ENCODE measurements at regions not wholly inside any gene's neighbourhood (a gene's known extent, or its start where the extent isn't known, plus 50 kb on each side); places are given as distances from the start of the nearest gene placed in this dataset.
A peak's percentile ranks its signal among the peaks of the same experiment; 100 is the strongest.
"Not testable (repeated sequence)": the region's sequence is repeated elsewhere in the genome, so short reads cannot be mapped to it uniquely, and the experiment has no call there.

DNA sequence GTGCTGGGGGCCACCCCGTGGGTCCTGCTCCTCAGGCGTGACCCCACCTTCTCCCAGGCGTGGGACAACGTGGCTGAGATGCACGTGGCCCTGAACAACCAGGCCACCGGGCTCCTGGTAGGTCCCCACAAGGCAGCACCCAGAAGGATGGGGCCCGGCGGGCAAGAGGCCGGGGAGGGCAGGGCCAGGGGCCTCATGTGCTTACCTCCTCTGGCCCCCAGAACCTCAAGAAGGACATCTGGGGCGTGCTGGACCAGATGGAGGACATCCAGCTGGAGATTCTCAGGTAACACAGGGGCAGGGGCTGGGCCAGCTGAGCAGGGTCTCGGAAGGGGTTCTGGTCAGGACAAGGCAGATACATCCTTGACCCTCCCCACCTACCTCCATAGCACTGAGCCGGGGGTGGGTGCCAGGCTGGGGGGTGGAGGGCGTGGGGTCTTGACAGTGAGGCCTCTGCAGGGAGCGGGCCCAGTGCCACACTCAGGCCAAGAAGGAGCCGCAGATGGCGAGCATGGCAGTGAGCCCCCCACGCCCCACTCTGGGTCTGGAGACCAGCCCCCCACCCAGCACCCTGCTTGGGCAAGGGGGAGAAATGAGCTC lies 186.3 kb downstream of the IGLL1 start:
- DNase-seq = no peak

DNA sequence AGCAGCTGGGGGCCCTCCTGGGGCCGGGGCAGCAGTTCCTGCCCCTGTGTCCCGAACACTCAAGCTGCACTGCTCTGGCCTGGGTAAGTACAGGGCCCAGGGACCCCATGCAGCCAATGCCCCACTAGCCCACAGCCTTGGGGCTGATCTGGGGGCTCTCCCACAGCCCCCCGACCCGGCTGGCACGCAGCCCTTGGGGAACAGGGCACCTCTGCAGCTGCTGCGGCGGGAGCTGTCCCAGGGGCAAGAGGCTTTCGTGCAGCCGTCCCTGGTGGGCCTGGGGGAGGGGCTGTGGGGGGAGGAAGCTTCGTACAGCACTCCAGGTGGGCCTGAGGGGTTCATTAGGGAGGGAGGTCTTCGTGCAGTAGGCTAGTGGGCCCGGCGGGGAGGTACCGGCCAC lies 186.9 kb downstream of the IGLL1 start:
- not testable (repeated sequence) for DNase-seq

DNA sequence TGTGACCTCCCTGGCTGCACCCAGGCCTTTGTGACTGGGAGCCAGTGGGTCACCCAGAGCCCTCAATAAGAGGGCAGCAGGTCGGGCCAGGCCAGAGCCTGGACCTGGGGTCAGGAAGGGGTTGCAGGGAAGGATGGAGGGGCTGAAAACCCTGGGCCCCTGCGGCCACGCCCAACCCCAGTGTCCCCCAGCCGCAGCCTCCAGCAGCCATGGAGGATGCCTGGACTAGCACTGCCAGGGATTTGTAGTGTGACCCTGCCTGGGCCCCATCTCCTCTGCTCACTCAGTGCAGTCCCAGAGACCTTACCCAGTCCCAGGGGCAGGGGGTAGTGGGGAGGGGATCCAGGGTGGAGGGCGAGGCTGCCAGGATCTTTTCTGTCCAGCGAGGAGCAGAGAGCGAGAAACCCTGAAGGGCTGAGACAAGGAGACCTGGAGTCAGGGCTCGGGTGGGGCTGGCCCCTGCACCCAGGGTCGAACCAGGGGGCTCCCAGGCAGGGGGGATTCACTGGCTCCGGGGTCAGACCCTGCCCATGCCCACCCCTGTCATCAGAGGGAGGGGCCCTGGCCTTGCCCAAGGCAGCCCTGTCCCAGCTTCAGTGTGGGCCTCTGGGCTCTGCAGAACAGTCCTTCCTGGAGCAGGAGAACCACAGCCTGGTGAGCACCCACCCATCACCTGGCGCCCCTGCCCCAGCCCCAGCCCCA lies 187.5 kb downstream of the IGLL1 start:
- DNase-seq = no peak

DNA sequence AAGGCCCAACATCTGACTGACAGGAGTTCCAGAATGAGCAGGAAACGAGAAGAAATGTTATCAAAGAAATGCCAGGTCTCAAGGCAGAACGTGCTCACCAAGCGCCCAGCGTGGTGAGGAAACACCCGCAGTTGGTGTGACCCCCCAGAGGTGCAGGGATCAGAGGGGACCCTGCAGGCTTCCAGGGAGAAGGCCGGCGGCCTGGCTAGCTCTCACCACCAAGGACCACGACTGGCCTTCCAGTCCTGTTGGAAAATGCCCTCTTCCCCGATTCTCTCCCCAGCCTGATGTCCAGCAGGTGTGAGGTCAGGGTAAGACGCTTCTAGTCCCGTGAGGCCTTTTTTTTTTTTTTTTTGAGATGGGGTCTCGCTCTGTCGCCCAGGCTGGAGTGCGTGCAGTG lies 189.1 kb downstream of the IGLL1 start:
- DNase-seq = no peak

DNA sequence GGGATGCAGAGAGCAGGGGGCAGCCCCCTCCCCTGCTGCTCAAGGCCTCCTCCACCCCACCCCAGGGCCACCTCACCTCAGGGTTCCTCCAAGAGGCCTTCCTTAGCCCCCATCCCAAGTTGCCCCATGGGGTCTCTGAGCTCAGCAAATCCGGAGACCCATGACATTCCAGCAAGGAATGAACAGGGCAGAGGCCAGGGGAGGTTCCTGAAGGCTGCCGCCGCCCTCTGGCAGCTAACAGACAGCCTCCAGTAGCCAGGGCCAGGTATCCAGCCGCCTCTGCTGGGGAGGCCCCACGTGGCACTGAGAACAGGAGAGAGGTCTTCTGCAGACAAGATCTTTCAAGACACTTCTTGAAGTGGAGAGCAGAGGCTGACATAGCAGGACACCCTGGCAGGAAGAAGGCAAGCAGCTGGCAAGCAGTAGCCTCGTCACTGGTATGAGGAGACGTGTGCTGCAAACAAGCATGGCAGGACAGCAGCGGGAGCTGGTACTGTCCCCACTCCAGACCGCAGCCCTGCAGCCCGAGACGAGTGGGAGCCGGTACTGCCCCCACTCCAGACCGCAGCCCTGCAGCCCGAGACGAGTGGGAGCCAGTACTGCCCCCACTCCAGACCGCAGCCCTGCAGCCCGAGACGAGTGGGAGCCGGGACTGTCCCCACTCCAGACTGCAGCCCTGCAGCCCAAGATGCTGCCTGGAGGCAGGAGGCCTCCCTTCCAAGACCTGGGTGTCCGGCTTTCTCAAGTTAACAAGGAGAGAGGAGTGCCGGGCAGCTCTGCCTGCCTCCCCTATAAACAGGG lies 190.6 kb downstream of the IGLL1 start:
- no peak for DNase-seq

DNA sequence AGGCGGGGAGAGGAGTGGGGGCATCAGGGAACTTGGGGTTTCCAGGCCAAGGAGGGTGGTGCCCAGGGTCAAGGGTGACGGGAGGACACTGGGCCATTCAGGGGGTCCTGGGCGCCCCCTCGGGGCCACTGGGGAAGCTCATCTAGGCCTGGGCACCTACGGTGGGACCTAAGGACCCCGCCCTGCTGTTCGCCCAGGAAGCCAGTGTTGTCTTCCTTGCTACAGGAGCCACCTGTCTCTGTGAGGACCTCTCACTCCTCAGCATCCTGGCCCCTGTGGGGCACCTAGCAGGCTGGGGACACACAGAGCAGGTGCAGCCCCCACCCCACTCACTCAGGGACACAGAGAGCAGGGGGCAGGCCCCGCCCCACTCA lies 191.6 kb downstream of the IGLL1 start:
- no peak for DNase-seq

DNA sequence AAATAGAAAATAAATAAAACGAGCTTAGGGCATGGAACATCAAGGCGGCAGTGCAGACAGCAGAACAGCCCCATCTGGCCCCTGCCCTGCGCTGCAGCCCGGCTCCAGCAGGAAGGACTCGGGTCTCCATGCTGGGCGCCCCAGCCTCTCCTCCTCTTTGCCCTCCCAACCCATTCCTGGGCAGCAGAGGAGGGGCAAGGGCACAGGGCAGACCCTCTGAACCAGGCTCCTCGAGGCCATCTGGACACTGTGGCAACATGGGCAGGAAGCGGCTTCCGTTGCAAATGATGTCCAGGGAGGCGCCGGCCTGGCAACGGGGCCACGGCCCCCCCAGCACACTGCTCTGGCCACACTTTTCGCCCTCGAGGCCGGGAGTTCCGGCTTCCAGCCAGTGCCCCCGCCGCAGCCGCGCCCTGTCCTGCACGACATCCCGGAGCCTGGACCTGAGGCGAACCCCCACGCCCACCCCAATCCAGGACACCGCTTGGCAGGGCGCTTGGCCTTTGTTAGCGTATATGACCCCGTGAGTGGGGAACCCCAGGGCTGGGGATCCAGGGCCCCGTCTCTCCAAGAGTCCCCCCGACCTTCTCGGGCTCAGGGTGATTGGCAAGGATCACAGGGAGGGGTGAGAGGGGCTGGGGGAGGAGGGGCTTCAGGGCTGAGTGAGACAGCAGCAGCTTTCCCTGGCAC lies 192.1 kb downstream of the IGLL1 start:
- DNase-seq = no peak

DNA sequence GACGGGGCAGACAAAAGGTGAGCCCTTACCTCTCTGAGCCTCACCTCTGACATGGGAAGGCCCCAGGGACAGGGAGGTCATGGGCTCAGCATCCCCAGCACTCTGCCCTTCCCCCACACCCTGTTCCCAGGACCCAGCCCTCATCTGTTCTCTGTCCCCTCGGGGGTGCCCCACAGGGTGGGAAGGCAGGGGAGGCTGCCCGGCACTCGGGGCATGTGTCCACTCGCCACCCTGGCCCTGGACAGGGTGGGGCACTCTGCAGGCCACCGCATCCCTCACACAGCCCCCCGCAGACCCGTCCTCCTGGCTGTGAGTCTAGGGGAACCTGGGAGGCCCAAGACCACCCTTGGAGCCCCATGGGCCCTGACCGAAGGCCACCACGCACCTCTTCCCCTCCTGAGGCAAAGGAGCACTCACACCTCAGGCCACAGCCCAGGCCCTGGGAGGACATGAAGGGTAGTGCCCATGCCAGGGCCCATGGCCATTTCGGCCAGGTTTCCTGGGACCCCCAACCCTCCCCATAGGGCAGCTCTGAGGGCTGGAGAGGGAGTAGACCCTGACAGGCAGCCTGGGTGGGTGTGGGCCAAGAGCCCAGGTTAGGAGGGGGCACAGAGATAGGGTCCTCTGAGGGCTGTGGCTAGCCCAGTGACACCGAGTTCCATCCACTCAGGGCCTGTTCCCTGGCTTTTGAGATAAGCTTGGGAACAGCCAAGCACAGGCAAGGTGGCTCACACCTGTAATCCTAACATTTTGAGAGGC lies 193.1 kb downstream of the IGLL1 start:
- DNase-seq = no peak

DNA sequence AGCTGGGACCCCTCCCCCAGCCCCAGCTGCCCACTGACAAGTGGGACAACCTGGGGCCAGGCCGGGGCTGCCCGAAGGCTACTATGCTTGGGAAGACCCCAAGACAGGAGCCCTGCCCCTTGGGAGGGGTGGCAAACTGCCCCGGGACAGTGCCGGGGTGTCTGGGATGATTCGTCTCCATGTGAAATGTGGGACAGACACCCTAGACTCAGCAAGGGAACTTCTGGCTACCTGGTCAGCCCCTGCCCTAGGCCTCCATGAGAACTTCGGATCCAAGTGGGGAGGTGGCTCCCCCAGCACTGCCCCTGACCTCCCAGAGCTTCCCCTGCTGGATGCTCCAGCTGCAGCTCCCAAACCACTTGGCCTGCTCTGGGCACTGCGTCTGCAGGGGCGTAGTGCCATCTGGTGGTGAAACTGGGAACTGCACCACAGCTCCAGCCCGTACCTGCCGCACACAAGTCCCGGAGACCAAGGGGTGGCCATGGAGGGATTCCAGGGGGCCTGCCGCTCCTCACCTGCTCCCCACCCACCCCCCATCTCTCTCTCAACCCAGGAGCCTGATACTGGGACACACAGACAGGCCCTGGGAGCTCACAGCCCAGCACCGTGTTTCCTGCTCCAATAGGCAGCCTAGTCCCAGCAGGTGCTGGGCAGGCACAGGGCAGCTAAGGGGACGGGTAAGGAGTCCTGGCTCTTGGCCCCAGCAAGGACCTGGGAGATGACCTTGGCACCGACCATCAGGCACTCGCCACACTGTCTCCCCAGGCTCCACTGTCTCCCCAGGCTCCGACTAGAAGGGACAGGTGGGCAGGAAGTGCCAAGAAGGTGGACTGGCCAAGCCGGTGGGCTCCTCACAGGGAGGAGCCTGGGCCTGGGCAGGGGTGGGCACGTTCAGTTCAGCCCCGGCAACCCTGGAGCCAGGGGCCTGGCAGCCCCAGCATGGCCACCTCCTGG lies 194.1 kb downstream of the IGLL1 start:
- peak; percentile 65 for DNase-seq

DNA sequence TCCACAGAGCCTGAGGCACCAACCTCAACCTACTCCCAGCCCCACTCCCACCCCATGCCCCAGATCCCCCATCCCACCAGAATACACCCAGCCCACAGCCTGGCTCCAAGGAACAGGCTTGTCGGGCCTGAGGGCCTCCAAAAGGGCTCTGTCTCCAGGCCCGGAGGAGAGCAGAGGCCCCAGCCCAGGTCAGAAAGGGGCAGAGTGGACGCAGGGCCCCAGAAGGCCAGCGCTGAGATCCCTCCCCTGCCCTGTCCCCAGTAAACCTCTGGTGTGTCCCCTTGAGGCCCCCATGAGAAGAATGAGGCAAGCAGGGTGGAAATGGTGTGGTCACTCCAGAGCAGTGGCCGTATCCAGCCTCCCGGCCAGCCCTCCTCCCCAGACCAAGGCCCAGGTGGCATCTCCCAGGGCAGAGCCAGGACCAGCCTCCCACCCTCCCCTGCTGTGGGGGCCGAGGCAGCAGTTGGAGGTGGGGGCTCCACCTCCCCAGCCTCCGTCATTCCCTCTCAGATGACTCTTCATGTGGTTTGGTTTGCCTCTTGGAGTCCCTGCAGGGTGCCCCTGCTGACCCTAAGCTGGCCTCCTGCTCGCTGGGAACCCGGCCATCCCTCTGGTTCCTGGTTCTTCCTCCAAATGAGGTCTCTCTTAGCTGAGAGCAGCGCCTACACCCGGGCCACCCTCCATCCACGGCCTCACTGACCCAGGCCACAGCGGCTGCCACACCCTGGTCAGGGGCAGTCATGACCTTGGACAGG lies 195.0 kb downstream of the IGLL1 start:
- DNase-seq = no peak

DNA sequence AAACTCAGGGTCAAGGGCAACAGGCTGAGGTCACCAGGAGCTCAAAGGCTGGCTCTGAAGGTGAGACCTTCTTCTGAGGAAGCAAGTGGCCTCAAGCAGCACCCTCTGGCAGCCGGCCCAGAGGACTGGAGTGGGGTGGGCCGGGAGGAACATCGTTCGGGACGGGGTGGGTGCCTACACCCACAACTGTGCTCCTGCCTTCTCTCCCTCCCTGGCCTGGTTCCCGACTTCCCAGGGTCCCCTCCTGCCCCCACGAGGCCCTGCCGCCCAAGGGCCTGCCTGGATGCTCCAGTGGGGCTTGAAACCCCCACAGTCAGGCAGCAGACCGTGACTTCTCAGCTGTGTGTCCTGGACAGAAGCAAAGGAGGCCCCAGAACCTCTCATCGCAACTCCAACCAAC lies 195.7 kb downstream of the IGLL1 start:
- DNase-seq = no peak

DNA sequence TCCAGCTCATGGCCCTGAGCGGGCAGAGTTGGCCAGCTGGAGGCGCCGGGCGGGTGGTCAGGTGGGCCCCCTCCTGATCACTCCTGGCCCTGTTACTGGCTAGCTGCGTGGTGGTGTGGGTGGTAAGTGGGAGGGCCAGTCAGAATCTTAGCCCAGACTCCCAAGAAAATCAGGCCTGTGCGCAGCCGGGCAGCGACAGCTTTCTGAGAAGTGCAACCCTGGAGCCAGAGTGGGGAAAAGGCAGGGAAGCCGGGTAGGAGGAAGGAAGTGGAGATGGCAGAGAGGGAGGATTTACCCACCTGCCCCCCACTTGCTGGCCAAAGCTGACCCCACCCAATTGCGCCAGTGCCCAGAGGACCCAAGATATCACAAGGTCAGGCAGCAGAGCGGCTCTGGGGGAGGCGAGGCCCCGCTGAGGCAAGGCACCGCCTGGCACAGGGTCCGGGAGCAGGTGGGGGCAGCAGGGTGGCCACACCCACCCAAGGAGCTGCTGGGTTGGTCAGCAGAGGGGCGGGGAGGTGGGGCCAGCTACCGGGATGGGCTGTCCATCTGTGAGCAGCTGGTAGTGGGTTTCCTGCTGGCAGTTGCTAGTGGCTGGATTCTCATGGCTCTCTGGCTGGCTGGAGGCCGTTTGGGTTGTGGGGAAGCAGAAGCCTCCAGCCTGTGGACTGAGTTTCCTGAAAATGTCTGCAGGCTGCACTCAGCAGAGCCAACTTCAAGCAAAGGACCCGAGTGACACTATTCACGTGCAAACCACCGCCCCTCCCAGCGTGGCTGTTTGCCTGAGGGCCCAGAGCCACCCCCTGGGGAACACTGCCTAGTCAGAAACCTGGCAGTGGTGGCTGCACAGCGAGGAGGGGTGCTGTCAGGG lies 196.4 kb downstream of the IGLL1 start:
- DNase-seq = no peak

DNA sequence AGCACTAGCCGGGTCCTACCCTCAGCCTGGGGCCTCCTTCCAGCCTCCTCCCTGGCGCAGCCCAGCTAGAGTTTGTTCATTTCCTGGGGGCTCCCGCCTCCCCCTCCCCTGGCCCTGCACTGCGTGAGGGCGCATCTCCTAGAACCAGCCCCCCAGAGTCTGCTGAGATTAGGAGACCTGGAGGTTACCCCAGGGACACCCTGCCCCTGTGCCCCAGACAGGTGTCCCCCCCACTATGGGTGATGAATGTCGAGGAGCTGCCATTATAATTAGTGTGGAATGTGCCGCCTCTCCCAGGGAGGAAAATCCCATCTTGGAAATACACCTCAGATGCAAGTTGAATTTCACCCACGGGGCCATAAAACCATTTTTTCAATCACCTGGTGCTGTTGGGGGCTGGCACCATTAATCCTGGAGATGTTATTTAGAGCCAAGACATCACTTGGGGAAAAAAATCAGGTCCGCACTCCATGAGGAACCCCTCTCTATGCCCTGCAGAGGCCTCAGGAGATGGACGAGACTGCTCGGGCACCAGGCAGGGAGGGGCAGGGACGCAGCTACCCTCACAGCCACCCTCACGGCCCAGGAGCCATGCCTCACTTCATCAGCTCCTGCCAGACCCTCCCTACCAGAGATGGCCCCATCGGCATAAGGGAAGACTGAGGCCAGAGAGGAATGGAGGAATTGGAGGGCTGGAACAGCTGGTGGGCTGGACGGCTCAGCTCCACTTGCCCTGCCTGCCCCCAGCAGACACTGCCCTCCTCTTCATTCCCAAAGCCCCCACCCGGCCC lies 197.5 kb downstream of the IGLL1 start:
- no peak for DNase-seq

DNA sequence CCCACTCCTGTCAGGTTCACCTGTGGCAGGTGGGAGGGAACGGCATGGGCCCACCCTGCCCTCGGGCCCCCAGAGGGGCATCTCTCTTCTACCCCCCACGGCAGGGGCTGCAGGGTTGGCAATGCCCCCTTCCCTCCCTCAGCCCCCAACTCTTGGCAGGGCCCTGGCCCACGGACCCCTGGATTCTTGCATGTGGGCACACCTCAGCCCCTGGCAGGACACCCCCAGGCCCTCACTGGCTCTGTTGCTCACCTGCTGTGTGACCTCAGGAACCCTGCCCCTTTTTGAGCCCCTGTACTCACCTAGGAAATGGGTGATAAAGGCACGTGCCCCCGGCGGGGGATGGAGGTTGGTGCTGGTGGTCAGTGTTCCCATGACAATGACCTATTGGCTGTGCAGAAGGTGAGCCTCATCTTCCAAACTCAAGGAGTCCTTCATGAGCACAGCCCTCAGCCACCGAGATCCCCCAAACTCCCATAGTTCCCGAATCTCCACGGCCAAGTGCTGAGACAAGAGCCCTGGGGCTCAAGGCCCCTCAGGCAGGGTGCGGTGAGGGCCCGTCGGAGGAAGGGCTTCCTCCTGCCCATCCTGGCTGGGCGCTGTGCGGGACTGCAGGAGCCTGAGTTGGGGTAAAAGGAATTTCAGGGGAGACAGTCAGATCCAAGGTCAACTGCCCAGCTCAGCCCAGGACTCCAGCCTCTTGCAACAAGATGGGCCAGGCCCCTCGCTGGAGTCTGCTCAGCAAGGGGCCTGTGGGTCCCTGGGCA lies 198.2 kb downstream of the IGLL1 start:
- no peak for DNase-seq

DNA sequence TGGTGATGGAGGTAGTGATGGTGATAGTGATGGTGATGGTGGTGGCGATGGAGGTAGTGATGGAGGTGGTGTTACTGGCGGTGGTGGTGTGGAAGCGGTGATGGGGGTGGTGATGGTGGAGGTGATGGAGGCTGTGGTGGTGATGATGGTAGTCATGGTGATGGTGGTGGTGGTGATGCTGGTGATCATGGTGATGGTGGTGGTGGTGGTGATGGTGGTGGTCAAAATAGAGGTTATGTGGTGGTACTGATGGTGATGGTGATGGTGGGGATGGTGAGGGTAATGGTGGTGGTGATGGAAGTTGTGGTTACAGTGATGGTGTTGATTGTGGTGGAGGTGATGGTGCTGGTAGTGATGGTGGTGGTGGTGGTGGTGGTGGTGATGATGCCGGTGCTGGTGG lies 199.2 kb downstream of the IGLL1 start:
- no peak for DNase-seq

DNA sequence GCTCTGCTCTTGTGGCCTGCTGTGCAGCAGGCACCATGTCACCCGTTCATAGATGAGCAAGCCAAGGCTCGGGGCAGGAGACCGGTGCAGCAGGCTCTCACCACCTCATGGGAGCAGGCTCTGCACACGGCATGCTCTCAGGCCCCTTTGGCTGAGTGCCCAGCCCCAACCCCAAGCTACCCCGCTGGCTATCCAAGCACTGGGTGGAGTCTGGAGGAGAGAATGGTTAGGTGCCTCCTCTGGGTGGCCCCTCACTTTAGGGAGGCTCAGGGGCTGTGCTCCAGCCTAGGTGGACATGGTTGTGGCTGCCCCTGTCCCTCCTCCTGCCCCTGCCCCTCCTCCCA lies 199.9 kb downstream of the IGLL1 start:
- DNase-seq = no peak

DNA sequence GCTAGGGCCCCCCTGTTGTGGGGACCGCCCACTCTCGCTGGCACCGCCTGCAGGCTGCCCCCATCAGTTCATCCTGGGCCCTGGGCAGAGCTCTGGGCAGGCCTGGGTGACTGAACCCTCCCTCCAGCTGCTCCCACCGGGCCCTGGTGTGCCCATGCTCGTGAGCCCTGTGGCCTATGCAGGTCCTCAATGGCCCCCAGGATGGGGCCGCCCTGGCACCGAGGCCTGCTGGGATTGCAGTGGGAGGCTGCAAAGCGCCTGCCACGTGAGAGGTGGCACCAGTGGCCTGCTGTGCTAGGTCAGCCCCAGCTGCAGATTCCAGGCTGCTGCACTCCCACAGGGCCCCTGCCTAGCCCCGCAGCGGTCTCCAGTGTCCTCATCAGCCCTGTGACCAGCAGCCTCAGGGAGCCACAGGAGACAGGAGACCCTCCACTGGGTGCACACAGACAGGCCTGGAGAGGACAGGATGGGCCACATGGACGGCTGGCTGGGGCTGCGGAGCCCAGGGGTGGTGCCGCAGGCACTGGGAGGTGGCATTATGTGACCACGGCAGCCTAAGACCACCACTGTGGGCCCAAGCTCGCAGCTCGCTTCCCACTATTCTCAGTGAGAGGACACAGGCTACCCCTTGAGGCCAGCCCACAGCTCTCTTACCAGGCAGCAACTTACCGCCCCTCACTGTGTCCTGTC lies 199.4 kb downstream of the BCR start:
- DNase-seq = not testable (repeated sequence)

DNA sequence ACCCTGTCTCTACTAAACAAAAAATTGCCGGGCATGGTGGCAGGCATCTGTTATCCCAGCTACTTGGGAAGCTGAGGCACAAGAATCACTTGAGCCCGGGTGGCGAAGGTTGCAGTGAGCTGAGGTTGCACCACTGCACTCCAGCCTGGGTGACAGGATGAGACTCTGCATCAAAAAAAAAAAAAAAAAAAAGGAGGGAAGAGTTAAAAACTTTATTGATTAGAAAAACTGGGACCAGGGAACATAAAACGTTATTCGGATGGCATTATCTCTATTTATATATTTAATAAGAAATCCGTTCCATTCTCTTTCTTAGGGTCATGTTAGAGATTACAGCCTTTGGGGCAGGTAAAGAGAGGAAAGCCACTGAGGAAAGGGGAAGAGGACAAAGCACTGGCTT lies 197.5 kb downstream of the BCR start:
- no peak for DNase-seq
